ENCODE measurements at regions not wholly inside any gene's neighbourhood (a gene's known extent, or its start where the extent isn't known, plus 50 kb on each side); places are given as distances from the start of the nearest gene placed in this dataset.

GRCh38 chr3:115217292-115217677 lies 70.2 kb upstream of the ZBTB20 start:
- Histone ChIP-seq H3K4me1 (peaks cover 0 to 27% (median 10%) of the 10 kb centered on the region in 4 donors), H3K27me3 (no peaks in the 10 kb centered on the region), H3K27ac (peak overlapping the region in 1 of 4 donors; percentile 37), H3K36me3 (no peaks in the 10 kb centered on the region), H3K4me3 (no peak overlapping the region), H3K9me3 (no peaks in the 10 kb centered on the region)
- WGBS, 2 donors (ENCODE audit: low coverage in 1 of 2) = 10 to 17% methylated on average over 2 of the region's 2 CpGs
- TF ChIP-seq POLR2AphosphoS5 (IDR thresholded peaks at IDR 0.05) = no peak
- no peak for TF ChIP-seq POLR2A (IDR thresholded peaks at IDR 0.05)
- TF ChIP-seq, protein P1, sequence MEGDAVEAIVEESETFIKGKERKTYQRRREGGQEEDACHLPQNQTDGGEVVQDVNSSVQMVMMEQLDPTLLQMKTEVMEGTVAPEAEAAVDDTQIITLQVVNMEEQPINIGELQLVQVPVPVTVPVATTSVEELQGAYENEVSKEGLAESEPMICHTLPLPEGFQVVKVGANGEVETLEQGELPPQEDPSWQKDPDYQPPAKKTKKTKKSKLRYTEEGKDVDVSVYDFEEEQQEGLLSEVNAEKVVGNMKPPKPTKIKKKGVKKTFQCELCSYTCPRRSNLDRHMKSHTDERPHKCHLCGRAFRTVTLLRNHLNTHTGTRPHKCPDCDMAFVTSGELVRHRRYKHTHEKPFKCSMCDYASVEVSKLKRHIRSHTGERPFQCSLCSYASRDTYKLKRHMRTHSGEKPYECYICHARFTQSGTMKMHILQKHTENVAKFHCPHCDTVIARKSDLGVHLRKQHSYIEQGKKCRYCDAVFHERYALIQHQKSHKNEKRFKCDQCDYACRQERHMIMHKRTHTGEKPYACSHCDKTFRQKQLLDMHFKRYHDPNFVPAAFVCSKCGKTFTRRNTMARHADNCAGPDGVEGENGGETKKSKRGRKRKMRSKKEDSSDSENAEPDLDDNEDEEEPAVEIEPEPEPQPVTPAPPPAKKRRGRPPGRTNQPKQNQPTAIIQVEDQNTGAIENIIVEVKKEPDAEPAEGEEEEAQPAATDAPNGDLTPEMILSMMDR (IDR thresholded peaks at IDR 0.05) = no peak
- TF ChIP-seq EP300 (IDR thresholded peaks at IDR 0.05; ENCODE audit: low read depth) = no peak
- intact Hi-C loops (cut with DNase I; ENCODE audit: low total_unique reads) (loop anchor here (10.0 kb wide), 1 partner anchor 568 kb away; no protein-coding TSS in a partner anchor), in situ Hi-C loops (cut with MboI; ENCODE audit: low pct_ligation_motif_present in 1 of 4, low pct_unique_long_range_greater_than_20kb in 1 of 4, low sequenced_read_pairs in 3 of 4) (loop anchor here in 3 of 4 donors (25.0 kb wide), 2 partner anchors 470 to 570 kb away; no protein-coding TSS in a partner anchor)
- no peak for DNase-seq

DNA sequence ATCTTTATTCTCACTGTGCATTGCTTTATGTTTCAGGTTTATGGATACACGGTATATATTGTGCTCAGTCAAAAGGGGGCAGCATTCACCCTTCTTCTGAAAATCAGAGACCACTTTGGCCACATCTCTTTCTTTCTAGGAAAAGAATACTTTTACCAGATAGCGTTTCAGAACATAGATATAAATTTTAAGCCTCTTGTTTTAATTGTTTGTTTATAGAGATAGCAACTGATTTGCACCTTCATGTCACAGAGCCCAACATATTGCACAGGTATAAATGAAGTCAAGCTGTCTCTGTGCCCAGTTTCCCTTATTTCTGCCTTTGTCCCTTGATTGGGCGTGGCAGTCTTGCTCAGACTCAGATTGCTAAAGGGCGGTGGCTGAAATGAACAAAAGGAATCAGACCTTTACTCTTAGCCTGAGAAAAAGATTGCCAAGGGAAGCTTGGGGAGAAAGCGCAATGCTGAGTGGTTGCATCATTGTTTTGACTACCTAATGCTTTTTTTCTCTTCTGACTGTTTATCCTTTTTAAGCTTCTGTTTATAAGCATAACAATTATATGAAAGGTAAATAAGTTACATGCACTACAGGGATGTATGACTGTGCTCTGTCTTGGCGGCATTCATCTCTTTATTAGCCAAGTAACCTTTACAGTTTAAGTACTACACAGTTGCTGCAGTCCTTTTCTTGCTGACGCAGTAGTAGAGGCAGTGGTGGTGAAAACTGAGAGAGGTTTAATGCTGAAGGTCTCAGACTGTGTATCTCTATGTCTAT lies 70.8 kb upstream of the ZBTB20 start:
- Histone ChIP-seq H3K4me1 (peaks cover 0 to 22% (median 8%) of the 10 kb centered on the region in 4 donors), H3K36me3 (no peaks in the 10 kb centered on the region), H3K27ac (peak overlapping the region in 1 of 4 donors; percentile 37), H3K4me3 (no peak overlapping the region), H3K9me3 (no peaks in the 10 kb centered on the region), H3K27me3 (no peaks in the 10 kb centered on the region)
- in situ Hi-C loops (cut with MboI; ENCODE audit: low pct_ligation_motif_present in 1 of 4, low pct_unique_long_range_greater_than_20kb in 1 of 4, low sequenced_read_pairs in 3 of 4) (loop anchor here in 3 of 4 donors (25.0 kb wide), 2 partner anchors 469 to 569 kb away; no protein-coding TSS in a partner anchor), intact Hi-C loops (cut with DNase I; ENCODE audit: low total_unique reads) (loop anchor here (10.0 kb wide), 1 partner anchor 567 kb away; no protein-coding TSS in a partner anchor)
- 12 to 29% methylated on average over 6 to 7 of the region's 7 CpGs for WGBS, 2 donors (ENCODE audit: low coverage in 1 of 2)
- TF ChIP-seq POLR2AphosphoS5 (IDR thresholded peaks at IDR 0.05) = peak in 1 of 3 donors; percentile 17
- TF ChIP-seq POLR2A (IDR thresholded peaks at IDR 0.05) = no peak
- TF ChIP-seq, protein P1 (IDR thresholded peaks at IDR 0.05) = peak; percentile 50 to 64 (median 60)
- peak; percentile 52 for DNase-seq

GRCh38 chr3:115218859-115219258 lies 71.8 kb upstream of the ZBTB20 start:
- H3K27ac ChIP-seq = no peak overlapping the region
- no peaks in the 10 kb centered on the region for H3K36me3 ChIP-seq
- WGBS, 2 donors (ENCODE audit: low coverage in 1 of 2) = 50 to 62% methylated on average over 1 of the region's 1 CpG
- H3K4me3 ChIP-seq = no peak overlapping the region
- in situ Hi-C loops (cut with MboI; ENCODE audit: low pct_ligation_motif_present in 1 of 4, low pct_unique_long_range_greater_than_20kb in 1 of 4, low sequenced_read_pairs in 3 of 4) = loop anchor here in 3 of 4 donors (25.0 kb wide), 2 partner anchors 468 to 568 kb away; no protein-coding TSS in a partner anchor
- intact Hi-C loops (cut with DNase I; ENCODE audit: low total_unique reads) = loop anchor here (10.0 kb wide), 1 partner anchor 566 kb away; no protein-coding TSS in a partner anchor
- no peaks in the 10 kb centered on the region for H3K27me3 ChIP-seq
- no peaks in the 10 kb centered on the region for H3K9me3 ChIP-seq
- peaks cover 0 to 20% (median 8%) of the 10 kb centered on the region in 4 donors for H3K4me1 ChIP-seq
- DNase-seq = no peak
- TF ChIP-seq POLR2A (IDR thresholded peaks at IDR 0.05) (no peak), EP300 (IDR thresholded peaks at IDR 0.05; ENCODE audit: low read depth) (no peak), POLR2AphosphoS5 (IDR thresholded peaks at IDR 0.05) (no peak)
- TF ChIP-seq, protein P1 (IDR thresholded peaks at IDR 0.05) = no peak

GRCh38 chr3:115224687-115225086 lies 77.6 kb upstream of the ZBTB20 start:
- Histone ChIP-seq H3K36me3 (no peaks in the 10 kb centered on the region), H3K4me1 (no peaks in the 10 kb centered on the region), H3K27me3 (no peaks in the 10 kb centered on the region), H3K4me3 (no peak overlapping the region), H3K9me3 (no peaks in the 10 kb centered on the region), H3K27ac (no peak overlapping the region)
- DNase-seq = no peak
- intact Hi-C loops (cut with DNase I; ENCODE audit: low total_unique reads) = loop anchor here (10.0 kb wide), 1 partner anchor 470 kb away; no protein-coding TSS in a partner anchor
- TF ChIP-seq POLR2A (IDR thresholded peaks at IDR 0.05) (no peak), EP300 (IDR thresholded peaks at IDR 0.05; ENCODE audit: low read depth) (no peak), POLR2AphosphoS5 (IDR thresholded peaks at IDR 0.05) (no peak)
- TF ChIP-seq, protein P1 (IDR thresholded peaks at IDR 0.05) = no peak
- WGBS, 2 donors (ENCODE audit: low coverage in 1 of 2) = 71 to 73% methylated on average over 1 of the region's 1 CpG
- in situ Hi-C loops (cut with MboI; ENCODE audit: low pct_ligation_motif_present in 1 of 4, low pct_unique_long_range_greater_than_20kb in 1 of 4, low sequenced_read_pairs in 3 of 4) = loop anchor here in 3 of 4 donors (25.0 kb wide), 2 partner anchors 463 to 563 kb away; no protein-coding TSS in a partner anchor
